Esophagus muscularis mucosa (tissue), 4 donors: ENCODE measurements at regions not wholly inside any gene's neighbourhood (a gene's known extent, or its start where the extent isn't known, plus 50 kb on each side); places are given as distances from the start of the nearest gene placed in this dataset.

Source experiments
- DNase-seq: peaks from one replicate; pipeline ENCODE4 v3.0.0-alpha.2; 2017; ENCODE audit errors: extremely low spot score
- H3K27ac ChIP-seq, 4 donors: fragments of 200-600 bp; sonication (generic); replicated peaks in 1 of 4; 1 replicate in 3 of 4; 2 replicates in 1 of 4; pipeline ENCODE4 v1.5.1; 2016 to 2019; ENCODE audit warnings: mild to moderate bottlenecking in 1 of 4
- H3K27me3 ChIP-seq, 4 donors: fragments of 200-600 bp; sonication (generic); one replicate each; pipeline versions ENCODE4 v1.5.1 to v1.6.0; 2016 to 2019
- H3K36me3 ChIP-seq, 4 donors: fragments of 200-600 bp; sonication (generic); one replicate each; pipeline ENCODE4 v1.5.1; 2016 to 2019
- H3K4me1 ChIP-seq, 4 donors: fragments of 200-600 bp; sonication (generic); one replicate each; pipeline ENCODE4 v1.5.1; 2016 to 2019
- H3K4me3 ChIP-seq, 4 donors: fragments of 200-600 bp; sonication (generic); 1 replicate in 2 of 4; 2 replicates in 2 of 4; pipeline ENCODE4 v1.5.1; 2016 to 2019; ENCODE audit warnings: mild to moderate bottlenecking in 4 of 4, moderate library complexity in 1 of 4
- H3K9me3 ChIP-seq, 4 donors: fragments of 200-600 bp; sonication (generic); 1 replicate in 3 of 4; 2 replicates in 1 of 4; pipeline ENCODE4 v1.5.1; 2016 to 2019
- EP300 ChIP-seq: sonication (generic); formaldehyde crosslinking; IDR thresholded peaks from one replicate; pipeline ENCODE4 v1.6.1; 2017; ENCODE audit warnings: antibody characterized with exemption
- POLR2A ChIP-seq: fragments of 450-650 bp; IDR thresholded peaks from one replicate; pipeline ENCODE4 v1.6.1; 2017; ENCODE audit warnings: antibody characterized with exemption, moderate library complexity, mild to moderate bottlenecking, low read depth
- POLR2AphosphoS5 ChIP-seq, 2 donors: sonication (generic); formaldehyde crosslinking; IDR thresholded peaks; one replicate each; pipeline ENCODE4 v1.6.1; 2017; ENCODE audit warnings: antibody characterized with exemption in 2 of 2
- WGBS: methylation state at CpG from one replicate; pipeline ENCODE4 v1.1.5; 2018; 5-methylcytosine and 5-hydroxymethylcytosine counted together
- intact Hi-C: fragments of 100-400 bp; cut with DNase I; formaldehyde crosslinking; loops from one replicate; pipeline ENCODE4 v1.15.1; 2023
- TF ChIP-seq, protein P1 (sequence below), 3 experiments: fragments of 200-600 bp in 2 of 3; fragments of 450-650 bp in 1 of 3; sonication (generic) in 2 of 3; IDR thresholded peaks; one replicate each; pipeline ENCODE4 v1.5.1; 2017 to 2019; ENCODE audit warnings: antibody characterized with exemption in 3 of 3, mild to moderate bottlenecking in 2 of 3, moderate library complexity in 1 of 3

DNA sequence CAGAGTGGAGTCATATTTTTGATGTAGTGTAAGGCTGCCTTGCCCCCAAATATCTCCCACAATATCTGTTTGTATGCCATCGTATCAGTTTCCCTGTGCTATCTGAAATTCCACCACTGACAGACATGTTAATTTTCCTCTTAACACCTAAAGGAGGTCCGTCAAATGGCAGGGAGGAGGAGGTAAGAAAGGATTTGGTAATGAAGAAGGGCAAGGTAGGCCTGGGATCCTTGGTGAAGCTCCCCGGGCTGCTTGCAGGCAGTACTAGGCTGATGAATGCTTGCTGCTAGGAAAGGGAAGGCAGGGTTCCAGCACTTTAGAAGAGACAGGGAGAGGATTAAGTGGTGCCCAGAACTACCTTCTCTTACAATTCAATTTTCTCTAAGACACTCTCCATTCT lies 402.4 kb upstream of the ZP4 start:
- DNase-seq, result no peak
- TF ChIP-seq, protein P1, sequence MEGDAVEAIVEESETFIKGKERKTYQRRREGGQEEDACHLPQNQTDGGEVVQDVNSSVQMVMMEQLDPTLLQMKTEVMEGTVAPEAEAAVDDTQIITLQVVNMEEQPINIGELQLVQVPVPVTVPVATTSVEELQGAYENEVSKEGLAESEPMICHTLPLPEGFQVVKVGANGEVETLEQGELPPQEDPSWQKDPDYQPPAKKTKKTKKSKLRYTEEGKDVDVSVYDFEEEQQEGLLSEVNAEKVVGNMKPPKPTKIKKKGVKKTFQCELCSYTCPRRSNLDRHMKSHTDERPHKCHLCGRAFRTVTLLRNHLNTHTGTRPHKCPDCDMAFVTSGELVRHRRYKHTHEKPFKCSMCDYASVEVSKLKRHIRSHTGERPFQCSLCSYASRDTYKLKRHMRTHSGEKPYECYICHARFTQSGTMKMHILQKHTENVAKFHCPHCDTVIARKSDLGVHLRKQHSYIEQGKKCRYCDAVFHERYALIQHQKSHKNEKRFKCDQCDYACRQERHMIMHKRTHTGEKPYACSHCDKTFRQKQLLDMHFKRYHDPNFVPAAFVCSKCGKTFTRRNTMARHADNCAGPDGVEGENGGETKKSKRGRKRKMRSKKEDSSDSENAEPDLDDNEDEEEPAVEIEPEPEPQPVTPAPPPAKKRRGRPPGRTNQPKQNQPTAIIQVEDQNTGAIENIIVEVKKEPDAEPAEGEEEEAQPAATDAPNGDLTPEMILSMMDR (IDR thresholded peaks at IDR 0.05), result no peak
- TF ChIP-seq POLR2A, result no peak
- TF ChIP-seq POLR2AphosphoS5 (IDR thresholded peaks at IDR 0.05), result no peak
- no peak for TF ChIP-seq EP300
- intact Hi-C loops, result no loop called here
- Histone ChIP-seq H3K9me3 (peaks cover 0 to 6% (median 0%) of the 10 kb centered on the region in 4 donors), H3K27me3 (no peaks in the 10 kb centered on the region), H3K4me3 (no peak overlapping the region), H3K36me3 (no peaks in the 10 kb centered on the region), H3K4me1 (no peaks in the 10 kb centered on the region), H3K27ac (no peak overlapping the region)
- WGBS, result 93% methylated on average over 3 of the region's 3 CpGs

GRCh38 chr1:238281418-238281817 lies 390.7 kb upstream of the ZP4 start:
- Histone ChIP-seq H3K36me3 (no peaks in the 10 kb centered on the region), H3K4me3 (no peak overlapping the region), H3K27me3 (no peaks in the 10 kb centered on the region), H3K9me3 (peaks cover 0 to 6% (median 0%) of the 10 kb centered on the region in 4 donors), H3K27ac (no peak overlapping the region), H3K4me1 (no peaks in the 10 kb centered on the region)
- WGBS, result 77% methylated on average over 1 of the region's 1 CpG
- intact Hi-C loops, result no loop called here
- no peak for DNase-seq
- no peak for TF ChIP-seq POLR2A
- no peak for TF ChIP-seq EP300
- TF ChIP-seq, protein P1 (IDR thresholded peaks at IDR 0.05), result no peak
- no peak for TF ChIP-seq POLR2AphosphoS5 (IDR thresholded peaks at IDR 0.05)

GRCh38 chr1:238279694-238280380 lies 389.1 kb upstream of the ZP4 start:
- no peak for DNase-seq

GRCh38 chr1:238272145-238272544 lies 381.4 kb upstream of the ZP4 start:
- H3K4me1 ChIP-seq, result no peaks in the 10 kb centered on the region
- no peaks in the 10 kb centered on the region for H3K36me3 ChIP-seq
- H3K27ac ChIP-seq, result no peak overlapping the region
- H3K27me3 ChIP-seq, result no peaks in the 10 kb centered on the region
- H3K4me3 ChIP-seq, result no peak overlapping the region
- no peak for DNase-seq
- H3K9me3 ChIP-seq, result peaks cover 0 to 22% (median 7%) of the 10 kb centered on the region in 4 donors
- WGBS, result 94% methylated on average over 3 of the region's 3 CpGs
- intact Hi-C loops, result no loop called here
- TF ChIP-seq POLR2A (no peak), EP300 (no peak), POLR2AphosphoS5 (IDR thresholded peaks at IDR 0.05) (no peak)
- TF ChIP-seq, protein P1 (IDR thresholded peaks at IDR 0.05), result no peak

More at GRCh38 chr1:238279694-238280380, 389.1 kb upstream of the ZP4 start:
- H3K27ac ChIP-seq, result peak overlapping the region in 2 of 4 donors; percentile 15 to 25
- intact Hi-C loops, result no loop called here
- no peaks in the 10 kb centered on the region for H3K4me1 ChIP-seq
- 56% methylated on average over 3 of the region's 3 CpGs for WGBS
- no peak overlapping the region for H3K4me3 ChIP-seq
- peaks cover 0 to 22% (median 5%) of the 10 kb centered on the region in 4 donors for H3K9me3 ChIP-seq
- TF ChIP-seq POLR2AphosphoS5 (IDR thresholded peaks at IDR 0.05) (peak in 1 of 2 donors; percentile 36), POLR2A (no peak)
- no peaks in the 10 kb centered on the region for H3K27me3 ChIP-seq
- no peaks in the 10 kb centered on the region for H3K36me3 ChIP-seq

- 71% methylated on average over 1 of the region's 1 CpG for WGBS
Observed at GRCh38 chr1:238265866-238266265, 375.1 kb upstream of the ZP4 start.

More at GRCh38 chr1:238265866-238266265, 375.1 kb upstream of the ZP4 start:
- DNase-seq, result no peak
- no peak overlapping the region for H3K27ac ChIP-seq
- TF ChIP-seq EP300, result no peak
- no peak for TF ChIP-seq POLR2A
- TF ChIP-seq, protein P1 (IDR thresholded peaks at IDR 0.05), result no peak
- TF ChIP-seq POLR2AphosphoS5 (IDR thresholded peaks at IDR 0.05), result no peak
- no peaks in the 10 kb centered on the region for H3K27me3 ChIP-seq
- no peak overlapping the region for H3K4me3 ChIP-seq
- H3K9me3 ChIP-seq, result no peaks in the 10 kb centered on the region
- H3K36me3 ChIP-seq, result no peaks in the 10 kb centered on the region
- intact Hi-C loops, result no loop called here
- no peaks in the 10 kb centered on the region for H3K4me1 ChIP-seq
